ENCODE measurements at regions not wholly inside any gene's neighbourhood (a gene's known extent, or its start where the extent isn't known, plus 50 kb on each side); places are given as distances from the start of the nearest gene placed in this dataset.

GRCh38 chr15:38898236-38898635, 333.6 kb upstream of the RASGRP1 start:
- Histone ChIP-seq H3K9me3 (no peaks in the 10 kb centered on the region), H3K36me3 (no peaks in the 10 kb centered on the region), H3K27me3 (replicated peaks in 1 of 7) (no peaks in the 10 kb centered on the region), H3K4me3 (no peak overlapping the region), H3K27ac (peak overlapping the region in 3 of 8 donors; percentile 17 to 38 (median 24)), H3K4me1 (peaks cover 0 to 11% (median 0%) of the 10 kb centered on the region in 6 donors)
- no peak for DNase-seq
- no peak for TF ChIP-seq POLR2A (IDR thresholded peaks at IDR 0.05)
- TF ChIP-seq CTCF (IDR thresholded peaks at IDR 0.05 in 8 of 11, conservative IDR thresholded peaks at IDR 0.05 in 3 of 11) = no peak
- no peak for TF ChIP-seq POLR2AphosphoS5 (IDR thresholded peaks at IDR 0.05)
- intact Hi-C loops (cut with DNase I; ENCODE audit: low total_unique reads) = loop anchor here (10.0 kb wide), 1 partner anchor 57 kb away; no protein-coding TSS in a partner anchor
- WGBS, 5 donors = 61 to 82% (median 76%) methylated on average over 1 of the region's 1 CpG

- 86 to 94% (median 88%) methylated on average over 2 of the region's 2 CpGs for WGBS, 5 donors
- H3K27me3 ChIP-seq (replicated peaks in 1 of 7) = no peaks in the 10 kb centered on the region
- intact Hi-C loops (cut with DNase I; ENCODE audit: low total_unique reads) = loop anchor here (10.0 kb wide), 1 partner anchor 56 kb away; no protein-coding TSS in a partner anchor
- H3K4me3 ChIP-seq = no peak overlapping the region
- TF ChIP-seq POLR2A (IDR thresholded peaks at IDR 0.05) (no peak), CTCF (IDR thresholded peaks at IDR 0.05 in 8 of 11, conservative IDR thresholded peaks at IDR 0.05 in 3 of 11) (no peak), POLR2AphosphoS5 (IDR thresholded peaks at IDR 0.05) (no peak)
- peaks cover 0 to 11% (median 0%) of the 10 kb centered on the region in 6 donors for H3K4me1 ChIP-seq
- H3K27ac ChIP-seq = no peak overlapping the region
- H3K9me3 ChIP-seq = no peaks in the 10 kb centered on the region
- H3K36me3 ChIP-seq = no peaks in the 10 kb centered on the region
- no peak for DNase-seq
Observed at GRCh38 chr15:38899300-38899699, 334.7 kb upstream of the RASGRP1 start.

- Histone ChIP-seq H3K36me3 (no peaks in the 10 kb centered on the region), H3K4me3 (no peak overlapping the region), H3K27ac (no peak overlapping the region), H3K4me1 (no peaks in the 10 kb centered on the region), H3K27me3 (replicated peaks in 1 of 7) (no peaks in the 10 kb centered on the region), H3K9me3 (peaks cover 0 to 9% (median 0%) of the 10 kb centered on the region in 8 donors)
- no peak for DNase-seq
- intact Hi-C loops (cut with DNase I; ENCODE audit: low total_unique reads) = no loop called here
- WGBS, 5 donors = 73 to 83% (median 78%) methylated on average over 4 of the region's 4 CpGs
- no peak for TF ChIP-seq CTCF (IDR thresholded peaks at IDR 0.05 in 8 of 11, conservative IDR thresholded peaks at IDR 0.05 in 3 of 11)
- TF ChIP-seq POLR2AphosphoS5 (IDR thresholded peaks at IDR 0.05) = no peak
- TF ChIP-seq POLR2A (IDR thresholded peaks at IDR 0.05) = no peak
Observed at GRCh38 chr15:38904298-38904697, 339.7 kb upstream of the RASGRP1 start.

- DNase-seq = no peak
- H3K9me3 ChIP-seq = peaks cover 3 to 22% (median 11%) of the 10 kb centered on the region in 8 donors
- H3K36me3 ChIP-seq = no peaks in the 10 kb centered on the region
- WGBS, 5 donors = 57 to 76% (median 70%) methylated on average over 1 of the region's 1 CpG
- intact Hi-C loops (cut with DNase I; ENCODE audit: low total_unique reads) = no loop called here
- TF ChIP-seq POLR2A (IDR thresholded peaks at IDR 0.05) (no peak), CTCF (IDR thresholded peaks at IDR 0.05 in 8 of 11, conservative IDR thresholded peaks at IDR 0.05 in 3 of 11) (no peak), POLR2AphosphoS5 (IDR thresholded peaks at IDR 0.05) (no peak)
- H3K4me3 ChIP-seq = no peak overlapping the region
- H3K27me3 ChIP-seq (replicated peaks in 1 of 7) = no peaks in the 10 kb centered on the region
- no peak overlapping the region for H3K27ac ChIP-seq
- no peaks in the 10 kb centered on the region for H3K4me1 ChIP-seq
Observed at GRCh38 chr15:38905632-38906031, 341.0 kb upstream of the RASGRP1 start.

All from spleen (tissue), 11 donors.